B cell (primary cell): ENCODE measurements at regions not wholly inside any gene's neighbourhood (a gene's known extent, or its start where the extent isn't known, plus 50 kb on each side); places are given as distances from the start of the nearest gene placed in this dataset.

ENCODE experiments used
- ATAC-seq: fragments of 200-7000 bp; cut with Tn5 transposase; one replicate; pipeline ENCODE4 v1.10.0; 2021; ENCODE audit warnings: low read depth, mild to moderate bottlenecking, moderate number of reproducible peaks, moderate library complexity
- CTCF ChIA-PET: fragments of 350-600 bp; sonication (Branson Sonifier 250); formaldehyde crosslinking; loops from one replicate; lab custom pipeline; 2021; ENCODE audit warnings: antibody characterized with exemption, inconsistent platforms; lab: Charles Lee
- POLR2A ChIA-PET: fragments of 350-600 bp; sonication (Branson Sonifier 250); formaldehyde crosslinking; loops from one replicate; lab custom pipeline; 2021; ENCODE audit warnings: antibody characterized with exemption; lab: Charles Lee
- DNase-seq: peaks from one replicate; pipeline ENCODE4 v3.0.0; 2013
- H2AFZ ChIP-seq: 2 replicates; pipeline ENCODE4 v1.6.1; 2012; ENCODE audit warnings: mild to moderate bottlenecking, low read depth, low read length; ENCODE audit not compliant: insufficient read depth, poor library complexity, severe bottlenecking
- H3K27ac ChIP-seq, 2 donors: 1 replicate in 1 of 2; 2 replicates in 1 of 2; pipeline ENCODE4 v1.5.1; 2012 to 2013; ENCODE audit warnings: low read length in 2 of 2, mild to moderate bottlenecking in 2 of 2, moderate library complexity in 1 of 2
- H3K27me3 ChIP-seq, 4 experiments: fragments of 200-600 bp in 1 of 4; sonication (generic) in 1 of 4; replicated peaks in 1 of 4; 1 replicate in 2 of 4; 2 replicates in 2 of 4; pipeline versions ENCODE4 v1.6.1 to v1.7.0; 2013 to 2016; ENCODE audit warnings: low read length in 3 of 4, mild to moderate bottlenecking in 2 of 4, mixed read lengths in 1 of 4, moderate library complexity in 1 of 4; ENCODE audit not compliant: insufficient read depth in 4 of 4, control insufficient read depth in 3 of 4; ENCODE audit errors: control extremely low read depth in 1 of 4
- H3K36me3 ChIP-seq, 2 experiments: replicated peaks in 1 of 2; 1 replicate in 1 of 2; 2 replicates in 1 of 2; pipeline versions ENCODE4 v1.6.1 to v1.7.1; 2013; ENCODE audit warnings: low read length in 1 of 2; ENCODE audit not compliant: insufficient read depth in 2 of 2, control insufficient read depth in 1 of 2; ENCODE audit errors: control extremely low read depth in 1 of 2, extremely low read depth in 1 of 2
- H3K4me1 ChIP-seq, 2 donors: fragments of 200-600 bp in 1 of 2; sonication (generic) in 1 of 2; 1 replicate in 1 of 2; 2 replicates in 1 of 2; pipeline versions ENCODE4 v1.5.1 to v1.6.1; 2013 to 2017; ENCODE audit warnings: low read length in 2 of 2; ENCODE audit not compliant: control insufficient read depth in 2 of 2, insufficient read depth in 2 of 2
- H3K4me2 ChIP-seq: replicated peaks from 2 replicates; pipeline ENCODE3; 2012; ENCODE audit warnings: mild to moderate bottlenecking, low read depth, low read length; ENCODE audit not compliant: poor library complexity, severe bottlenecking
- H3K4me3 ChIP-seq, 5 experiments: fragments of 200-600 bp in 1 of 5; sonication (generic) in 1 of 5; 1 replicate in 3 of 5; 2 replicates in 2 of 5; pipeline versions ENCODE4 v1.5.1 to v1.7.0; 2011 to 2016; ENCODE audit warnings: low read length in 4 of 5, mild to moderate bottlenecking in 4 of 5, low read depth in 2 of 5, control low read depth in 1 of 5, moderate library complexity in 1 of 5; ENCODE audit not compliant: insufficient read depth in 1 of 5; ENCODE audit errors: control extremely low read depth in 1 of 5, extremely low read depth in 1 of 5
- H3K79me2 ChIP-seq: fragments of 200-600 bp; sonication (generic); one replicate; pipeline ENCODE4 v1.6.0; 2016; ENCODE audit warnings: low read length; ENCODE audit not compliant: control insufficient read depth, insufficient read depth
- H3K9ac ChIP-seq: fragments of 200-600 bp; sonication (generic); 2 replicates; pipeline ENCODE4 v1.6.1; 2017; ENCODE audit warnings: mild to moderate bottlenecking, low read length, moderate library complexity
- H3K9me3 ChIP-seq, 3 donors: one replicate each; pipeline versions ENCODE4 v1.6.1 to v1.7.1; 2013; ENCODE audit warnings: low read length in 2 of 3; ENCODE audit not compliant: control insufficient read depth in 2 of 3, insufficient read depth in 1 of 3; ENCODE audit errors: control extremely low read depth in 1 of 3
- H4K20me1 ChIP-seq: 2 replicates; pipeline ENCODE4 v1.6.0; 2012; ENCODE audit warnings: mild to moderate bottlenecking, low read length; ENCODE audit not compliant: insufficient read depth, control insufficient read depth, poor library complexity, severe bottlenecking
- H3K27ac Mint-ChIP-seq: one replicate; pipeline ENCODE4 v1.8.0; 2021; ENCODE audit warnings: mixed read lengths
- H3K27me3 Mint-ChIP-seq: one replicate; pipeline ENCODE4 v1.8.0; 2021; ENCODE audit warnings: mixed read lengths
- H3K4me1 Mint-ChIP-seq: one replicate; pipeline ENCODE4 v1.8.0; 2021; ENCODE audit warnings: mixed read lengths
- H3K4me3 Mint-ChIP-seq: one replicate; pipeline ENCODE4 v1.8.0; 2021; ENCODE audit warnings: mixed read lengths
- H3K9me3 Mint-ChIP-seq: one replicate; pipeline ENCODE4 v1.8.0; 2022; ENCODE audit warnings: mixed read lengths; ENCODE audit not compliant: insufficient read depth
- EZH2 ChIP-seq: IDR thresholded peaks from 2 replicates; pipeline ENCODE4 v1.6.1; 2012; ENCODE audit warnings: borderline replicate concordance, low read depth, mild to moderate bottlenecking, moderate library complexity, low read length; ENCODE audit not compliant: insufficient read depth, poor library complexity, severe bottlenecking
- WGBS: methylation state at CpG from one replicate; pipeline ENCODE4 v1.1.5; 2013; ENCODE audit warnings: missing lambda C conversion rate; ENCODE audit not compliant: insufficient coverage; 5-methylcytosine and 5-hydroxymethylcytosine counted together
- intact Hi-C: fragments of 100-400 bp; cut with micrococcal nuclease; formaldehyde crosslinking; loops from one replicate; pipeline ENCODE4 v1.10.0; 2022
- TF ChIP-seq, protein P1 (sequence below): fragments of 200-600 bp; IDR thresholded peaks from one replicate; pipeline ENCODE4 v1.8.0; 2022; ENCODE audit warnings: antibody characterized with exemption, mild to moderate bottlenecking

DNA sequence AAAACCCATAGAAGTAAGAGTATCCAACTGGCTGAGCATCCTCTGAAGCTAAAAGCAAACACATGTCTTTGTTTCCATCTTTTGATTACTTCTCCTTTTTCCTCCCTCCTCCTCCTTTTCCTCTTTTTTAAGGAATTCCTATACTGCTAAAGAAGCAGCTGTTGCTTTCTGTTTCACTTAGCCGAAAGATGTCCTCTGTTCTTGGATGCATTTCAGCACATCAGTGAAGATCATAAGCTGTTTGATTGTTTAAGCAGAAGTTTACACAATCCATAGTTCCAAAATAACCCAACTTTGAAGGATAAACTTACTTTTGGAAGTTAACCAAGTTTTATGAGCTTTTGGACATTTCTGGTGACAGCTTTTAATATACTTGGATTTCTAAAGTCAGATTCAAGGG is 55.1 kb upstream of the TNIP3 start:
- POLR2A ChIA-PET: no interaction called here
- H3K4me1 Mint-ChIP-seq: no peaks in the 10 kb centered on the region
- Histone ChIP-seq H3K36me3 (no peaks in the 10 kb centered on the region), H3K4me3 (no peak overlapping the region), H3K4me2 (no peak overlapping the region), H4K20me1 (no peaks in the 10 kb centered on the region), H3K9ac (no peak overlapping the region), H3K79me2 (no peaks in the 10 kb centered on the region), H3K4me1 (no peaks in the 10 kb centered on the region), H3K9me3 (no peaks in the 10 kb centered on the region), H3K27me3 (no peaks in the 10 kb centered on the region), H3K27ac (no peak overlapping the region), H2AFZ (no peak overlapping the region)
- H3K9me3 Mint-ChIP-seq: no peaks in the 10 kb centered on the region
- DNase-seq (no peak), ATAC-seq (no peak)
- no peak overlapping the region for H3K27ac Mint-ChIP-seq
- TF ChIP-seq, protein P1, sequence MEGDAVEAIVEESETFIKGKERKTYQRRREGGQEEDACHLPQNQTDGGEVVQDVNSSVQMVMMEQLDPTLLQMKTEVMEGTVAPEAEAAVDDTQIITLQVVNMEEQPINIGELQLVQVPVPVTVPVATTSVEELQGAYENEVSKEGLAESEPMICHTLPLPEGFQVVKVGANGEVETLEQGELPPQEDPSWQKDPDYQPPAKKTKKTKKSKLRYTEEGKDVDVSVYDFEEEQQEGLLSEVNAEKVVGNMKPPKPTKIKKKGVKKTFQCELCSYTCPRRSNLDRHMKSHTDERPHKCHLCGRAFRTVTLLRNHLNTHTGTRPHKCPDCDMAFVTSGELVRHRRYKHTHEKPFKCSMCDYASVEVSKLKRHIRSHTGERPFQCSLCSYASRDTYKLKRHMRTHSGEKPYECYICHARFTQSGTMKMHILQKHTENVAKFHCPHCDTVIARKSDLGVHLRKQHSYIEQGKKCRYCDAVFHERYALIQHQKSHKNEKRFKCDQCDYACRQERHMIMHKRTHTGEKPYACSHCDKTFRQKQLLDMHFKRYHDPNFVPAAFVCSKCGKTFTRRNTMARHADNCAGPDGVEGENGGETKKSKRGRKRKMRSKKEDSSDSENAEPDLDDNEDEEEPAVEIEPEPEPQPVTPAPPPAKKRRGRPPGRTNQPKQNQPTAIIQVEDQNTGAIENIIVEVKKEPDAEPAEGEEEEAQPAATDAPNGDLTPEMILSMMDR: no peak
- no peak for TF ChIP-seq EZH2
- intact Hi-C loops: no loop called here
- CTCF ChIA-PET: interaction anchor here (1.3 kb wide), 1 partner anchor 31 kb away, joined by 3 read pairs; no protein-coding TSS in a partner anchor
- H3K4me3 Mint-ChIP-seq: no peak overlapping the region
- H3K27me3 Mint-ChIP-seq: peaks cover 3% of the 10 kb centered on the region
- WGBS: no CpG with 5 or more reads among the region's 1 CpG

DNA sequence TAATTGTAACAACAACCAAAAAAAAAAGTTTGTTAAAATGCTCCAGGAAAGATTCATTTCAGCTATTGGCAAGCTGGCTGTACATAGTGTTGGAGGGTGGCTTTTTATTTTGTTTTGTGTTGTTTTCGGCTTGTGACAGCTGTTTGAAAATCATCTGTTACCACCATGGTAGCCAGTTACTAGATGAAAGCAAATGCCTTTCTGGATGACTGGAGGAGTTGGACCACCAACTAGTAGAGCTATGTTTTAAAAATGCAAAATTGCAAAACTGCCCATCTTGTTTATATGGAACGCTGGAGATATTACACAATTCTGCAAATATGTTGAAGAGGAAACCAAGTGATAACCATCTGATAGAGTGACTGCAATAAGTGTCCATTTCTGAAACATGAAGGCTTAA is 53.2 kb upstream of the TNIP3 start:
- no peaks in the 10 kb centered on the region for H3K79me2 ChIP-seq
- TF ChIP-seq, protein P1: no peak
- TF ChIP-seq EZH2: no peak
- no peaks in the 10 kb centered on the region for H3K9me3 ChIP-seq
- no peaks in the 10 kb centered on the region for H3K27me3 ChIP-seq
- no peak overlapping the region for H2AFZ ChIP-seq
- ChIA-PET CTCF (no interaction called here), POLR2A (no interaction called here)
- no peak overlapping the region for H3K4me3 Mint-ChIP-seq
- H3K4me1 Mint-ChIP-seq: no peaks in the 10 kb centered on the region
- DNase-seq: no peak
- no peak overlapping the region for H3K9ac ChIP-seq
- 100% methylated on average over 1 of the region's 2 CpGs for WGBS
- H3K4me3 ChIP-seq: no peak overlapping the region
- H3K27ac Mint-ChIP-seq: no peak overlapping the region
- no peak overlapping the region for H3K4me2 ChIP-seq
- no peak for ATAC-seq
- no peaks in the 10 kb centered on the region for H3K36me3 ChIP-seq
- H3K4me1 ChIP-seq: no peaks in the 10 kb centered on the region
- H3K27ac ChIP-seq: no peak overlapping the region
- no peaks in the 10 kb centered on the region for H4K20me1 ChIP-seq
- intact Hi-C loops: no loop called here
- H3K9me3 Mint-ChIP-seq: no peaks in the 10 kb centered on the region
- peaks cover 3% of the 10 kb centered on the region for H3K27me3 Mint-ChIP-seq
